ENCODE measurements at regions not wholly inside any gene's neighbourhood (a gene's known extent, or its start where the extent isn't known, plus 50 kb on each side); places are given as distances from the start of the nearest gene placed in this dataset.

DNA sequence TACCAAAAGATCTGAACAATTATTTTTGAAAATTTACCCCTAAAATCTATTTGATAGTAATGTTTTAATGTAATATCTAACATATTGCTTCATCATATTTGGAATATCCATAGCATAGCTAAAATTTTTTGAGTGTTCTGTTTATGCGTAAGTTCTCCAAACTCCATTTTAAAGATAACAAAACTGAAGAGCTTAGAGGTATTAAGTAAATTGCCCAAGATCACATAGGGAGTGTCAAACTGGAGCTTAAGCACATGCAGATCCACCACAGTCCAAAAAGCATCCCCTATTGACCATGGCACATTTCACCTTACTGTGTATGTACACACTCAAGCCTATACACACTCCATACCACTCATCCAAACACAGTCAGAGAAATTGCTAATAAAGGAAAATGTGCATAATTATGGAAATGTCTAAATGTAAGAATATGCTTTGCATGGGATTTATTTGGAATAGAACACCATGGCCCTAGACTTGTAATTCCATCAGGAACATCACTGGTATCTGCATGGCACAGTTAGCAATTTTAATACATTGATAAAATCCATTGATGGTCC, 85.2 kb upstream of the TGFBR2 start:
- no peak for TF ChIP-seq EP300 (IDR thresholded peaks at IDR 0.05)
- TF ChIP-seq, protein P1, sequence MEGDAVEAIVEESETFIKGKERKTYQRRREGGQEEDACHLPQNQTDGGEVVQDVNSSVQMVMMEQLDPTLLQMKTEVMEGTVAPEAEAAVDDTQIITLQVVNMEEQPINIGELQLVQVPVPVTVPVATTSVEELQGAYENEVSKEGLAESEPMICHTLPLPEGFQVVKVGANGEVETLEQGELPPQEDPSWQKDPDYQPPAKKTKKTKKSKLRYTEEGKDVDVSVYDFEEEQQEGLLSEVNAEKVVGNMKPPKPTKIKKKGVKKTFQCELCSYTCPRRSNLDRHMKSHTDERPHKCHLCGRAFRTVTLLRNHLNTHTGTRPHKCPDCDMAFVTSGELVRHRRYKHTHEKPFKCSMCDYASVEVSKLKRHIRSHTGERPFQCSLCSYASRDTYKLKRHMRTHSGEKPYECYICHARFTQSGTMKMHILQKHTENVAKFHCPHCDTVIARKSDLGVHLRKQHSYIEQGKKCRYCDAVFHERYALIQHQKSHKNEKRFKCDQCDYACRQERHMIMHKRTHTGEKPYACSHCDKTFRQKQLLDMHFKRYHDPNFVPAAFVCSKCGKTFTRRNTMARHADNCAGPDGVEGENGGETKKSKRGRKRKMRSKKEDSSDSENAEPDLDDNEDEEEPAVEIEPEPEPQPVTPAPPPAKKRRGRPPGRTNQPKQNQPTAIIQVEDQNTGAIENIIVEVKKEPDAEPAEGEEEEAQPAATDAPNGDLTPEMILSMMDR (IDR thresholded peaks at IDR 0.05) = no peak
